Upper lobe of right lung (tissue), 1 donor: ENCODE measurements at regions not wholly inside any gene's neighbourhood (a gene's known extent, or its start where the extent isn't known, plus 50 kb on each side); places are given as distances from the start of the nearest gene placed in this dataset.

Experiments used
- ATAC-seq: fragments of 200-7000 bp; cut with Tn5 transposase; one replicate; pipeline ENCODE4 v1.9.1; 2020; ENCODE audit warnings: mild to moderate bottlenecking, moderate library complexity
- DNase-seq: peaks from one replicate; pipeline ENCODE4 v3.0.0-alpha.2; 2020
- H3K27ac ChIP-seq: fragments of 200-600 bp; one replicate; pipeline ENCODE4 v1.8.0; 2022
- H3K27me3 ChIP-seq: fragments of 200-600 bp; one replicate; pipeline ENCODE4 v1.8.0; 2022; ENCODE audit warnings: mild to moderate bottlenecking
- H3K36me3 ChIP-seq: fragments of 200-600 bp; one replicate; pipeline ENCODE4 v1.8.0; 2022
- H3K4me1 ChIP-seq: fragments of 200-600 bp; one replicate; pipeline ENCODE4 v1.8.0; 2022
- H3K4me3 ChIP-seq: fragments of 200-600 bp; one replicate; pipeline ENCODE4 v1.8.0; 2022; ENCODE audit warnings: mild to moderate bottlenecking
- H3K9me3 ChIP-seq: fragments of 200-600 bp; one replicate; pipeline ENCODE4 v1.8.0; 2022
- CTCF ChIP-seq: fragments of 200-600 bp; IDR thresholded peaks from one replicate; pipeline ENCODE4 v1.8.0; 2022; ENCODE audit warnings: antibody characterized with exemption
- intact Hi-C: fragments of 100-400 bp; cut with DNase I; formaldehyde crosslinking; loops from one replicate; pipeline ENCODE4 v1.11.0; 2022
- donor health status: DM: no; HTN: yes; CAD: no; lungs with severe emphysema.

- ATAC-seq (no peak), DNase-seq (no peak)
- Histone ChIP-seq H3K27ac (no peak overlapping the region), H3K9me3 (no peaks in the 10 kb centered on the region), H3K27me3 (no peaks in the 10 kb centered on the region), H3K36me3 (no peaks in the 10 kb centered on the region), H3K4me1 (no peaks in the 10 kb centered on the region), H3K4me3 (no peak overlapping the region)
- intact Hi-C loops, result no loop called here
- no peak for TF ChIP-seq CTCF
These were observed 2275.0 kb upstream of the PCDH20 start for GRCh38 chr13:63690672-63691071.

GRCh38 chr13:63684822-63685221 lies 2269.2 kb upstream of the PCDH20 start:
- TF ChIP-seq CTCF, result no peak
- no peak for ATAC-seq
- H3K4me1 ChIP-seq, result no peaks in the 10 kb centered on the region
- no peak overlapping the region for H3K4me3 ChIP-seq
- intact Hi-C loops, result no loop called here
- H3K27me3 ChIP-seq, result no peaks in the 10 kb centered on the region
- DNase-seq, result no peak
- no peak overlapping the region for H3K27ac ChIP-seq
- H3K36me3 ChIP-seq, result no peaks in the 10 kb centered on the region
- H3K9me3 ChIP-seq, result no peaks in the 10 kb centered on the region

- TF ChIP-seq CTCF, result no peak
- Histone ChIP-seq H3K4me3 (no peak overlapping the region), H3K36me3 (no peaks in the 10 kb centered on the region), H3K27me3 (no peaks in the 10 kb centered on the region), H3K27ac (no peak overlapping the region), H3K9me3 (no peaks in the 10 kb centered on the region), H3K4me1 (no peaks in the 10 kb centered on the region)
- no peak for DNase-seq
- intact Hi-C loops, result no loop called here
- ATAC-seq, result no peak
These were observed 2265.1 kb upstream of the PCDH20 start for GRCh38 chr13:63680704-63681103.

GRCh38 chr13:63671296-63671695 lies 2255.6 kb upstream of the PCDH20 start:
- Histone ChIP-seq H3K4me1 (no peaks in the 10 kb centered on the region), H3K27me3 (no peaks in the 10 kb centered on the region), H3K4me3 (no peak overlapping the region), H3K9me3 (no peaks in the 10 kb centered on the region), H3K27ac (no peak overlapping the region), H3K36me3 (no peaks in the 10 kb centered on the region)
- no peak for ATAC-seq
- no peak for DNase-seq
- intact Hi-C loops, result no loop called here
- TF ChIP-seq CTCF, result no peak

GRCh38 chr13:63651394-63651793 lies 2235.7 kb upstream of the PCDH20 start:
- Histone ChIP-seq H3K4me1 (no peaks in the 10 kb centered on the region), H3K9me3 (no peaks in the 10 kb centered on the region), H3K4me3 (no peak overlapping the region), H3K27ac (no peak overlapping the region), H3K36me3 (no peaks in the 10 kb centered on the region), H3K27me3 (no peaks in the 10 kb centered on the region)
- TF ChIP-seq CTCF, result no peak
- ATAC-seq (no peak), DNase-seq (no peak)
- intact Hi-C loops, result no loop called here

GRCh38 chr13:63643543-63643942 lies 2227.9 kb upstream of the PCDH20 start:
- TF ChIP-seq CTCF, result no peak
- intact Hi-C loops, result no loop called here
- Histone ChIP-seq H3K36me3 (no peaks in the 10 kb centered on the region), H3K4me1 (no peaks in the 10 kb centered on the region), H3K4me3 (no peak overlapping the region), H3K27me3 (no peaks in the 10 kb centered on the region), H3K27ac (no peak overlapping the region), H3K9me3 (no peaks in the 10 kb centered on the region)
- DNase-seq, result no peak
- ATAC-seq, result no peak
